Activated T-cell treated with anti-CD3 and anti-CD28 coated beads, Interleukin-2, amount 50 U/mL, for 72 hours (primary cell): ENCODE measurements at regions not wholly inside any gene's neighbourhood (a gene's known extent, or its start where the extent isn't known, plus 50 kb on each side); places are given as distances from the start of the nearest gene placed in this dataset.

Source experiments
- ATAC-seq, 2 donors: fragments of 150-1000 bp; cut with Tn5 transposase; replicated peaks in 1 of 2; 2 replicates each; pipeline ENCODE4 v1.10.0; 2021; ENCODE audit warnings: moderate library complexity in 2 of 2, mild to moderate bottlenecking in 1 of 2
- DNase-seq, 2 donors: peaks; one replicate each; pipeline ENCODE4 v3.0.0; 2021 to 2022; ENCODE audit warnings: mixed read lengths in 1 of 2
- H3K27ac Mint-ChIP-seq: one replicate; pipeline ENCODE4 v1.8.0; 2022; ENCODE audit warnings: mild to moderate bottlenecking, moderate library complexity, mixed read lengths
- H3K27me3 Mint-ChIP-seq: one replicate; pipeline ENCODE4 v1.8.0; 2022; ENCODE audit warnings: low read depth, mixed read lengths
- H3K36me3 Mint-ChIP-seq, 2 donors: one replicate each; pipeline ENCODE4 v1.8.0; 2022; ENCODE audit warnings: mixed read lengths in 2 of 2, mild to moderate bottlenecking in 1 of 2; ENCODE audit not compliant: insufficient read depth in 2 of 2
- H3K4me1 Mint-ChIP-seq: one replicate; pipeline ENCODE4 v1.8.0; 2022; ENCODE audit warnings: low read depth, mixed read lengths
- H3K4me3 Mint-ChIP-seq, 2 donors: one replicate each; pipeline ENCODE4 v1.8.0; 2022; ENCODE audit warnings: mild to moderate bottlenecking in 2 of 2, mixed read lengths in 2 of 2, moderate library complexity in 2 of 2
- H3K9me3 Mint-ChIP-seq, 2 donors: one replicate each; pipeline ENCODE4 v1.8.0; 2022; ENCODE audit warnings: mixed read lengths in 2 of 2

DNA sequence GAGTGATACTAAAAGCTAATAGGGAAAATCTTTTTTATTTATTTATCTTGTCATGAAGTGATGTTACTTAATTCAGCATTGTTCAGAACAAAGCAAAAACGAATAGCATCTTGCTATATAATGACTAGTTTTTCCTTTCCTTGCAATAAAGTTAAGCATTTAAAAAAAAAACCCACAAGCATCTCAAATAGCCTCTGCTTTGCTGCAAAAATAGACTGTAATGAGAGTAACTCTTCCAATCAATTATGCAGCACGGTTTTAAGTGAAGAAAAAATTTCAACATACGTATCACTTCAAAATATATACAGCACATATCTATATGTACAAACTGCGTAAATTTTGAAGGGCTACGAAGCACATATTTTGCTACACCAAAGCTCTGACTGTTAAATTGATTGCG, 153.3 kb upstream of the VRK2 start:
- DNase-seq (no peak), ATAC-seq (no peak)
- no peaks in the 10 kb centered on the region for H3K4me1 Mint-ChIP-seq
- H3K4me3 Mint-ChIP-seq, result no peak overlapping the region
- no peaks in the 10 kb centered on the region for H3K36me3 Mint-ChIP-seq
- peaks cover 2% of the 10 kb centered on the region for H3K27me3 Mint-ChIP-seq
- no peaks in the 10 kb centered on the region for H3K9me3 Mint-ChIP-seq
- no peak overlapping the region for H3K27ac Mint-ChIP-seq

DNA sequence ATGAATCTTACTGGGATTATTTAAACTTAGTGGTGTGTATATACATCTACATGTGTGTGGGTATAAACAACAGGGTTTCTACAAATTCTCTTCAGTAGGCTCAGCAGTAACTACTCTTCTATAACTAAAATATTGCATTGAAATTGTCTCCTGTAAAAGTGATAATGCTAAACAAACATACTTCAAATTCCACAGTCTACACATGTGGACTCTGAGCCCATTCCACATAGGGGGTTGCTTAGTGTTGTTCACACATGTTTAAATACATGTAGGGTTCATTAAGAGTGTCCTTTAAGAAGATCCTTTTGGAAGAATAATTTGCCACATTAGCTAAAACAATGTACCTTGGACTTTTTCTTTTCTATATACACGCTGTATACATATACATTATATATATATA, 152.8 kb upstream of the VRK2 start:
- DNase-seq (no peak), ATAC-seq (no peak)
- Mint-ChIP-seq H3K27ac (no peak overlapping the region), H3K4me3 (no peak overlapping the region), H3K9me3 (no peaks in the 10 kb centered on the region), H3K4me1 (no peaks in the 10 kb centered on the region), H3K27me3 (no peaks in the 10 kb centered on the region), H3K36me3 (no peaks in the 10 kb centered on the region)

DNA sequence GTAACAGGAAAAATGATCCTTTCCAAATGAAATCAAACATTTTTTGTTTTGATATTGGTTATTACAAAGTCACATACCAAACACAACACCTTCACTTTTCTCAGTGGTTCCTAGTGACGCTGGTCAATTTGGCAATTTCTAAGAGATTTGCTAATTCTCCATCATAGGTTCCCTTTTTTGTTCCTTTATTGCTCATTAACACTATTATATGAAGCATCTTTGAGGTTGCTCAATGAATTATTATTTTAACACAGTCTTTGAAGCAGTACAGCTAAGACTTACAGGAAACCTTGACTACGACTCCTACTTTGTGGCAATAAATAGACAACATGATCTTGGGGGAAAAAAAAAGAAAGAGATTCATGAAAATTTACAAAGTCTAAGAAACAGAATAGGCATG, 152.2 kb upstream of the VRK2 start:
- DNase-seq, result no peak
- Mint-ChIP-seq H3K36me3 (no peaks in the 10 kb centered on the region), H3K4me1 (no peaks in the 10 kb centered on the region), H3K9me3 (no peaks in the 10 kb centered on the region), H3K27me3 (no peaks in the 10 kb centered on the region), H3K4me3 (no peak overlapping the region), H3K27ac (no peak overlapping the region)
- ATAC-seq, result no peak

DNA sequence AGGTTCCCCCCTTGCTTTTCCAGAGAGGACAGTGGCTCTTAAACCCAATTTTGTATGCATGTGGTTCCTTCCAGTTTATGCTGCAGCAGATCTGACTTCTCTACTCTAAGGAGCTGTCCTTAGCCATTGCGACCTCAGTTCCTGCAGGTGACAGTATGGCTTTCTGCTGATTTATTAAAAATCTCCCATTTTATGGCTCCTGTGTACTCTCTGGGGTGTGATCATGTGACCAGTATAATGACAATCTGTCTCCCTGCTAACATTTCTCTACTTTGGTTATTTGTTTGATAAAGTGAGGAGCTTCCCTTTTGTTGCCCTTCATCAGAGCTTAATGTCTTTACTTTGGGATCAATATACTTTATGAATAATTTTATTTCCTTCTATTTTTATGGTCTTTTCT, 148.7 kb upstream of the VRK2 start:
- no peak for DNase-seq
- H3K27me3 Mint-ChIP-seq, result no peaks in the 10 kb centered on the region
- H3K9me3 Mint-ChIP-seq, result no peaks in the 10 kb centered on the region
- H3K4me3 Mint-ChIP-seq, result no peak overlapping the region
- no peak overlapping the region for H3K27ac Mint-ChIP-seq
- H3K36me3 Mint-ChIP-seq, result no peaks in the 10 kb centered on the region
- H3K4me1 Mint-ChIP-seq, result no peaks in the 10 kb centered on the region
- ATAC-seq, result no peak

DNA sequence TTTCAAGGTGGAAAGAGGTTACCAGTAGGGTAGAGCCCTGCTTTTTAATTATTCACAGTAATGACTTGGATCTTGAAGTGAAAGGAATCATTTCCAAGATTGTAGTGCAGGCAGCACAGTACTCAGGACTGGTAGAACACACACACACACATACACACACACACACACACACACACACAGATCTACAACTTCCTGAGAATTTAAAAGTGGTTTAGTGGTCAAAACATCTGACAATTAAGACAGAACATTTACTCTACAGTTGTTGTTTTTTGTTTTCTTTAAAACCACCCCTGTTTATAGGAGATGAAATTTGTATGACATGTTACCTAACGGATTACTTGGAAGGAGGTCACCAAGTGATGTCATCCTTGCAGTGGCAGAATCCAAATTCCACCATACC, 146.7 kb upstream of the VRK2 start:
- Mint-ChIP-seq H3K4me1 (no peaks in the 10 kb centered on the region), H3K27me3 (no peaks in the 10 kb centered on the region), H3K9me3 (no peaks in the 10 kb centered on the region), H3K27ac (no peak overlapping the region), H3K36me3 (no peaks in the 10 kb centered on the region), H3K4me3 (no peak overlapping the region)
- DNase-seq (no peak), ATAC-seq (no peak)

DNA sequence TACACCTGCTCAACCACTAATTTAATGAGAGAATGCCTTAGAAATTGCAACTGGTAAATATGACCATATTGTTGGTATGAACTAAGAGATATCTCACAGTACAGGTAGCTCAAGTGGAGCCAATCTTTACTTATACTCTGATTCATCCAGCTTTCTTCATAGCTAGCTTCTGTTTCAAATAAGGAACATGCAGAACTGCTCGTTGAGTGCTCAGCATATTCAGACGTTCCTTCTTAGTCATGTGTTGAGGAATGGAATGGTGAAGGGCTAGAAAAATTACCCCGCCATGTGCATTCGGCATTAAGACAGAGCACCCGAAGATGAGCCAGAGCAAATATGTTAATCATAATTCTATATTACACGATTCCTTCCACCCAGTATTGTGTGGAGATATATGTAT, 144.0 kb upstream of the VRK2 start:
- Mint-ChIP-seq H3K9me3 (no peaks in the 10 kb centered on the region), H3K36me3 (no peaks in the 10 kb centered on the region), H3K27ac (no peak overlapping the region), H3K27me3 (no peaks in the 10 kb centered on the region), H3K4me3 (no peak overlapping the region), H3K4me1 (no peaks in the 10 kb centered on the region)
- DNase-seq, result no peak
- ATAC-seq, result no peak

DNA sequence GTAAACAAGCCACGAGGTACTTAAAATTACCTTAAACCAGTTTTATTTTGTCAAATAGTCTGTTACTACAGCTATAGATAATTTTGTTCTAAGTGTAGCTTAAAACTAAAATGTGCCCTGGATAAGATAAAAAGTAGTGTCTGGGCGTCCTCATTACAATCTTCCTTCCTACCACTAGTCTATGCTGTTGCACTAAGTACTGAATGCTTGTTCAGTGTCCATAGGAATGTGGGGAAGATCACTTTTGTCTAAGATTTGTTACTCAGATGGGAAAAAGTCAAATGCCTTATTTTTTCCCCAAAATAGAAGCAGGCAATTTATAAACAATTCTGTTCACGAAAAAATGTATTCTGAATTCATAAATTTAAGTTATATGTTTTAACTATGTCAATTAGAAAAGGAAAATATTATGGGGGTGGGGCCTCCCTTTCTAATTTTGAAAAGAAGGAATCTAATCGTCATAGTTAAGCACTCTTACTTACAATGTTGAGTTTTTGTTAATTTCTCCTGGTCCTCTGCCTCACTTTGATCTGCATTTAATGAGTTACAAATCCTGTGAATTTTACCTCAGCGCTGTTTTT, 140.4 kb upstream of the VRK2 start:
- no peak for DNase-seq
- peak; percentile 64 to 72 for ATAC-seq
- H3K4me1 Mint-ChIP-seq, result no peaks in the 10 kb centered on the region

DNA sequence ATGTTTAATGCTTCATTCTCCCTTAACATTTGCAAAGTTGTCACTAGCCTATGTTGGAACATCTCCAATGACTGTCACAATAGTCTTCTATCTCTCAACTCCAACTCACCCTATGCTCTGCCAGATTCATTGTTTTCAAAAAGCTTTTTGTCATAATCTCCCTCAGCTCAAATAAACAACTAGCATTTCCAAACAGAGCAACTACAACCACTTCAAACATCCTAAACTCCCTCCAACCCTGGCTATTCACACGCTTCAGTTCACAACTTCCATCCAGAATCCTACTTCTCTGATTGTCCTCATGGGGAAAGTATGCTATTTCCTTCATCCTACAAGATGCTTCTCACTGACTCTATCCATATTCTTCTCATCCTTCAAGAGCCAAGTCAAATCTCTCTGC, 139.2 kb upstream of the VRK2 start:
- no peaks in the 10 kb centered on the region for H3K27me3 Mint-ChIP-seq
- H3K4me1 Mint-ChIP-seq, result no peaks in the 10 kb centered on the region
- H3K9me3 Mint-ChIP-seq, result no peaks in the 10 kb centered on the region
- ATAC-seq (no peak), DNase-seq (no peak)
- H3K4me3 Mint-ChIP-seq, result no peak overlapping the region
- H3K36me3 Mint-ChIP-seq, result no peaks in the 10 kb centered on the region
- H3K27ac Mint-ChIP-seq, result no peak overlapping the region

More for the DNA sequence above, 140.4 kb upstream of the VRK2 start:
- H3K27me3 Mint-ChIP-seq, result no peaks in the 10 kb centered on the region
- H3K27ac Mint-ChIP-seq, result no peak overlapping the region
- no peak overlapping the region for H3K4me3 Mint-ChIP-seq
- no peaks in the 10 kb centered on the region for H3K36me3 Mint-ChIP-seq
- no peaks in the 10 kb centered on the region for H3K9me3 Mint-ChIP-seq

DNA sequence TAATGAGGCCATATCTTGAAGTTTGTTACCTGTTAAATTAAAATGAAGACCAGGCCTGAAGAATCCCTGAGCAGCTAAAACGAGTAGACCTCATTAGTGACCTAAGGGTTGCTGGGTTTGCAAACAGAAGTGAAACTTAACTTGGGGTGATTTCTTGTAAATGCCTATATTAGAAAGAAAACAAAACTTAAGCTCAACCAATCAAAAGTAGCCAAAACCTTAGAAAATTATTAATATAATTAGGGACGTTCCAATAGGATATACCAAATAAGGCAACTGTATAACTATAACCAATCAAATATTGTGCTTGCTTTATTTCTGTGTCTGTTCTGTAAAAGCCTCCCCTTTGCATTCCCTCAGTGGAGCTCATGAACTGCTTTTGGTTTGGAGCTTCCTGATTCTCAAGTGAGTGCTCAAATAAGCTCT, 137.9 kb upstream of the VRK2 start:
- no peaks in the 10 kb centered on the region for H3K4me1 Mint-ChIP-seq
- DNase-seq (no peak), ATAC-seq (no peak)
- H3K9me3 Mint-ChIP-seq, result no peaks in the 10 kb centered on the region
- H3K4me3 Mint-ChIP-seq, result no peak overlapping the region
- H3K27ac Mint-ChIP-seq, result peak overlapping the region; percentile 38
- H3K27me3 Mint-ChIP-seq, result no peaks in the 10 kb centered on the region
- no peaks in the 10 kb centered on the region for H3K36me3 Mint-ChIP-seq

DNA sequence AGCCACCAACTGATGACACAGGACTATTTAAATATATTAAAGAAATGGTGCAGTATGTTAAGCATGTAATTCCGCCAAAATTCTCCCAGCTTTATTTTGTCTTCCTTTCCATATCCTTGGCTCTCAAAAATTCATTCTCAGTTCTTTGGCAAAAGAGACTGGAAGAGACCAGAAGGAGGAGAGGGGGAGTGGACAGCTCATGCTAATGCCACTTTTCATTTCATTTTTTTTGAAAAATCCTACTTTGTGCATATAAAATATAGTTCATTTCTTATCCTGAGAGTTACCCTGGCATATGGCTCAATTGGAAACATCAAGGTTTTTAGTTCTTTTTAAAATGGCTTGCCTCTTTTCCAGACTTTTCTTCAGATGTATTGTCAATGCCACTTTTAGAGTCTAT, 128.5 kb upstream of the VRK2 start:
- ATAC-seq (no peak), DNase-seq (no peak)
- Mint-ChIP-seq H3K9me3 (no peaks in the 10 kb centered on the region), H3K27ac (no peak overlapping the region), H3K36me3 (no peaks in the 10 kb centered on the region), H3K27me3 (no peaks in the 10 kb centered on the region), H3K4me1 (no peaks in the 10 kb centered on the region), H3K4me3 (no peak overlapping the region)

DNA sequence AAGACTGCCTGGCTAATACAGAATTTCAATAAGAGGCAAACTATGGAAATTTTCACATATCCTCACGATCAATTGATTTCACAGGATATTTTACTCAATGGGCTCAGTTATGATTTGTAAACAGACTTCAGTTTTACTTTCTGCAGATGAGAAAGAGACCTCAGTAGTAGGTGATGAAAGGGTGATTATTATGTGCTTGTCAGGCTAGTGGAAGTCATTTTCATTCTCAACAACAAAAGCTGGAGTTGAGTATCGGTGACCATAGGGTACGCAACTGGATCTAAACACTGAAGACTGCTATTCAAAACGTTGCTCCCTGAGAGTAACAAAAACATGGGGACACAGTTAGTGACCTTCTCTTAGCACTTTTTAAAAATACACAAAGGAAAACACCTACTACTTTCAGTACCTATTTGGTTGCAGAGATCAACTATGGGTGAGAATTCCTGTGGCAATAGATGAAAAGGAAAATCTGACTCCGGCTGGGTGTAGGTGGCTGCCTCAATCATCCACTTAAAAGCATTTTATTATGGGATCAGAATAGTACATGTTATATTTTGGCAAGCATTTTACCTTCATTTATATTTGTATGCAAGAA, 126.2 kb upstream of the VRK2 start:
- ATAC-seq (no peak), DNase-seq (no peak)
- Mint-ChIP-seq H3K27me3 (no peaks in the 10 kb centered on the region), H3K9me3 (peaks cover 0 to 4% of the 10 kb centered on the region in 2 donors), H3K4me3 (no peak overlapping the region), H3K4me1 (no peaks in the 10 kb centered on the region), H3K27ac (no peak overlapping the region), H3K36me3 (no peaks in the 10 kb centered on the region)

DNA sequence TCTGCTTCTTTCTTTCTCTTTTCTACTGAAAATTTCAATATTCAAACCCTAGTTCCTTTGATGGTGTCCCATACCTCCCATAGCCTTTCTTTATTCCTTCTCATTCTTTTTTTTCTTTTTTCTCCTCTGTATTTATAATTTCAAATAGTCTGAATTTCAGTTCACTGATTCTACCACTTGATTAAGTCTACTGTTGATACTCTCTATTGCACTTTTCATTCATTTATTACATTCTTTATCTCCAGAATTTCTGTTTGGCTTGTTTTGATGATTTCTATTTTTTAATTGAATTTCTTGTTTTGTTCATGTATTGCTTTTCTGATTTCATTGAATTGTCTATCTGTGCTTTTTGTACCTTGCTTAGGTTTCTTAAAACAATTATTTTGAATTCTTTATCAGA, 111.9 kb upstream of the VRK2 start:
- no peak overlapping the region for H3K4me3 Mint-ChIP-seq
- no peaks in the 10 kb centered on the region for H3K4me1 Mint-ChIP-seq
- H3K9me3 Mint-ChIP-seq, result peaks cover 9 to 18% of the 10 kb centered on the region in 2 donors
- DNase-seq, result no peak
- H3K27ac Mint-ChIP-seq, result no peak overlapping the region
- ATAC-seq, result no peak
- no peaks in the 10 kb centered on the region for H3K27me3 Mint-ChIP-seq
- peaks cover 4 to 10% of the 10 kb centered on the region in 2 donors for H3K36me3 Mint-ChIP-seq

DNA sequence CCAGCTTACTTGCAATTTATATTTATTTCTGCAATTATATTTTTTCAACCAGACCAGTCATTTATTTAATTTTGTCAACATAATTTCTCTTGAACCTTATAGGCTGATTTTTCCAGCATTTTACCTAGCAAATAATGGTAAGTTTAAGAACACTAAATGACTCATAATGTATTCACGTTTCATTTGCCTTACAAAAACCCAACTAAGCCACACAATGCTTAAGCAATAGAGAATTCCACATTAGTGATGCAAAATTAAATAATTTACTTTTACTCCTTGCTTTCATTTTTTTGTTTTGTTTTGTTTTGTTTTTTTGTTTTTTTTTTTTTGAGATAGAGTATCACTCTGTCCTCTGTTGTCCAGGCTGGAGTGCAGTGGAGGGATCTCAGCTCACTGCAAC, 110.4 kb upstream of the VRK2 start:
- H3K4me1 Mint-ChIP-seq, result no peaks in the 10 kb centered on the region
- no peak for ATAC-seq
- no peak overlapping the region for H3K27ac Mint-ChIP-seq
- H3K27me3 Mint-ChIP-seq, result no peaks in the 10 kb centered on the region
- no peak overlapping the region for H3K4me3 Mint-ChIP-seq
- H3K36me3 Mint-ChIP-seq, result peaks cover 4 to 10% of the 10 kb centered on the region in 2 donors
- DNase-seq, result no peak
- peaks cover 9 to 18% of the 10 kb centered on the region in 2 donors for H3K9me3 Mint-ChIP-seq

DNA sequence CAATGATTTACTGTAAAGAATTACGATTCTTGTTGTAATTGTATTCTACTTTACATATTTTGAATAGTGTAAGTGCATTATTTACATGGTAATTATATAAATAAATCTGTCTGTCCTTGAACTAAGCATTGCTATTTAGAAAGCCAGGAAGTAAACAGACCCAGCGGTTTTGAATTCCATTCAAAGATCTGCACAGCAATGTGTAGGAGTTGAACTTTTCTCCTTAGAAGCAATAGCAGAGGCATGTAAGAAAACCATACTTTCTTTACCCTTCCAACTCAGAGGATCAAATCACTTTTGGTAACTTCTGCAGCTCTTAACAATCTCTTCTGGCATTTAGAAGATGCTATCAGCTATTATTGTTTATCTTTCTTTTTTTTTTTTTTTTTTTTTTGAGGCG, 109.2 kb upstream of the VRK2 start:
- Mint-ChIP-seq H3K4me3 (no peak overlapping the region), H3K27me3 (no peaks in the 10 kb centered on the region), H3K9me3 (peaks cover 8 to 18% of the 10 kb centered on the region in 2 donors), H3K4me1 (no peaks in the 10 kb centered on the region), H3K36me3 (peaks cover 4 to 10% of the 10 kb centered on the region in 2 donors), H3K27ac (no peak overlapping the region)
- DNase-seq (no peak), ATAC-seq (no peak)
